ENCODE measurements at regions not wholly inside any gene's neighbourhood (a gene's known extent, or its start where the extent isn't known, plus 50 kb on each side); places are given as distances from the start of the nearest gene placed in this dataset.
"Not testable (repeated sequence)": the region's sequence is repeated elsewhere in the genome, so short reads cannot be mapped to it uniquely, and the experiment has no call there.

DNA sequence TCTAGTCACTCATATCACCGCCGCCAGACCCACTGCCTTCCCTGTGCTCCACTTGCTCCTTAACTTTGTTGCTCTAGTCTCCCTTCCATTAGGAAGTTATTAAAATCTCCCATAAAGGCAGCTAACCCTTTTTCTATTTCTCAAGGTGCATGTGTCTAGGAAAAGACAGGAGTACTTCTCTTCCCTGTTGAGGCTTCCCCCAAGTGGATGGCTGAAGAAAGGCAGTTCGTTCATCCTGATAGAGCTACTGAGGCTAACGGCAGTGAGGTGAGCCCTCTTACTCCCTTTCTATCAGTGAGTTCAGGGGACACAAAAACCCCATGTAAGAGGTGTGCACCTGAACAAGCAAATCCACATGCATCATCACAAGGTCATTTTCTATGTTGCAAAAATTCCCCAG, 397.8 kb downstream of the IGSF11 start:
- peaks cover 9% of the 10 kb centered on the region for H3K27me3 ChIP-seq
- H3K9me3 ChIP-seq = no peaks in the 10 kb centered on the region
- no peak overlapping the region for H3K4me3 ChIP-seq
- H3K36me3 ChIP-seq = no peaks in the 10 kb centered on the region
- H3K27ac ChIP-seq = no peak overlapping the region
- TF ChIP-seq, protein P1, sequence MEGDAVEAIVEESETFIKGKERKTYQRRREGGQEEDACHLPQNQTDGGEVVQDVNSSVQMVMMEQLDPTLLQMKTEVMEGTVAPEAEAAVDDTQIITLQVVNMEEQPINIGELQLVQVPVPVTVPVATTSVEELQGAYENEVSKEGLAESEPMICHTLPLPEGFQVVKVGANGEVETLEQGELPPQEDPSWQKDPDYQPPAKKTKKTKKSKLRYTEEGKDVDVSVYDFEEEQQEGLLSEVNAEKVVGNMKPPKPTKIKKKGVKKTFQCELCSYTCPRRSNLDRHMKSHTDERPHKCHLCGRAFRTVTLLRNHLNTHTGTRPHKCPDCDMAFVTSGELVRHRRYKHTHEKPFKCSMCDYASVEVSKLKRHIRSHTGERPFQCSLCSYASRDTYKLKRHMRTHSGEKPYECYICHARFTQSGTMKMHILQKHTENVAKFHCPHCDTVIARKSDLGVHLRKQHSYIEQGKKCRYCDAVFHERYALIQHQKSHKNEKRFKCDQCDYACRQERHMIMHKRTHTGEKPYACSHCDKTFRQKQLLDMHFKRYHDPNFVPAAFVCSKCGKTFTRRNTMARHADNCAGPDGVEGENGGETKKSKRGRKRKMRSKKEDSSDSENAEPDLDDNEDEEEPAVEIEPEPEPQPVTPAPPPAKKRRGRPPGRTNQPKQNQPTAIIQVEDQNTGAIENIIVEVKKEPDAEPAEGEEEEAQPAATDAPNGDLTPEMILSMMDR (IDR thresholded peaks at IDR 0.05) = no peak
- TF ChIP-seq POLR2AphosphoS5 (IDR thresholded peaks at IDR 0.05) (no peak), POLR2A (IDR thresholded peaks at IDR 0.05) (no peak), EP300 (IDR thresholded peaks at IDR 0.05) (no peak)
- ATAC-seq = no peak
- no peaks in the 10 kb centered on the region for H3K4me1 ChIP-seq
- WGBS, 2 donors (ENCODE audit: low coverage in 1 of 2) = 66 to 81% methylated on average over 4 of the region's 4 CpGs

DNA sequence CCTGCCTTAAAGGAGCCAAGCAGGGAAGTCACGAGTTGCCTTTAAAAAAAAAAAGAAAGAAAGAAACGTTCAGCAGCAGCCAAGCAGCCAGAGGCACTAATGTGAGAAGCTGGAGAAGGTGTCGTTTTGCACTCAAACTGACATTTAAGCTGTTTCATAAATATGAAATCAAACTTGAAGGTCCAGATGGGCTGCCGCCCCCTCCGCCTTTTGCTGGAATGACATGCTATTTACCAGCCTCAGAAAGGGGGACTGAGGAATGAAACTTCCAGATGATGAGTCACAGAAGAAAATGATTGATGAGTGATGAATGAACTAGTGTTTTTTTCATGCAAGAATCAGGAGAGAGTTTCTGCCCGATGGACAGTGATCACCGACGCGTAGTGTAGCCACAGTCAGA, 396.8 kb downstream of the IGSF11 start:
- 25 to 28% methylated on average over 9 of the region's 9 CpGs for WGBS, 2 donors (ENCODE audit: low coverage in 1 of 2)
- Histone ChIP-seq H3K27ac (no peak overlapping the region), H3K4me1 (no peaks in the 10 kb centered on the region), H3K9me3 (no peaks in the 10 kb centered on the region), H3K4me3 (no peak overlapping the region), H3K27me3 (peaks cover 9% of the 10 kb centered on the region), H3K36me3 (no peaks in the 10 kb centered on the region)
- no peak for TF ChIP-seq POLR2A (IDR thresholded peaks at IDR 0.05)
- TF ChIP-seq POLR2AphosphoS5 (IDR thresholded peaks at IDR 0.05) = no peak
- TF ChIP-seq, protein P1 (IDR thresholded peaks at IDR 0.05) = no peak
- no peak for TF ChIP-seq EP300 (IDR thresholded peaks at IDR 0.05)
- ATAC-seq = no peak

DNA sequence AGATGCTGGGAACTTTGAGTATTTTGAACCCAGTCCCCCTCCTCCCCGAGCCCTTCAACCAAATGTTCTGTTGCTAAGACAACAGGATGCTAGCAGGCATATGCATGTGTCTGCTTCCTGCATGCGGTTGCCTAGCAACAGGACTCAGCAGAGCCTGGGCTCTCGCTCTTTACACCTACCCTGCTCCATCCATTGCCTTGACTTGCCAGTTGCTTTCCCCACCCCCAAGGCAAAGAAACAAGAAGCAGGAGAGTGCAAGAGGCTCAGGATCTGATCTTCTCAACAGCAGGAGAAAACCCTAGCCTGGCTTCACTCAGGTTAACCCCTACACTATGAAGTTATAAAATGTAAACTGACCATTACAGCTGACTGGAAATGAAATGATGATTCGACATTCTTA, 393.0 kb downstream of the IGSF11 start:
- no peaks in the 10 kb centered on the region for H3K4me1 ChIP-seq
- TF ChIP-seq, protein P1 (IDR thresholded peaks at IDR 0.05) = no peak
- no peak for TF ChIP-seq POLR2A (IDR thresholded peaks at IDR 0.05)
- TF ChIP-seq EP300 (IDR thresholded peaks at IDR 0.05) = no peak
- no peak for TF ChIP-seq POLR2AphosphoS5 (IDR thresholded peaks at IDR 0.05)
- no peak overlapping the region for H3K27ac ChIP-seq
- no peak overlapping the region for H3K4me3 ChIP-seq
- ATAC-seq = no peak
- H3K9me3 ChIP-seq = no peaks in the 10 kb centered on the region
- no peaks in the 10 kb centered on the region for H3K36me3 ChIP-seq
- peaks cover 9% of the 10 kb centered on the region for H3K27me3 ChIP-seq
- 45 to 55% methylated on average over 2 to 3 of the region's 4 CpGs for WGBS, 2 donors (ENCODE audit: low coverage in 1 of 2)

DNA sequence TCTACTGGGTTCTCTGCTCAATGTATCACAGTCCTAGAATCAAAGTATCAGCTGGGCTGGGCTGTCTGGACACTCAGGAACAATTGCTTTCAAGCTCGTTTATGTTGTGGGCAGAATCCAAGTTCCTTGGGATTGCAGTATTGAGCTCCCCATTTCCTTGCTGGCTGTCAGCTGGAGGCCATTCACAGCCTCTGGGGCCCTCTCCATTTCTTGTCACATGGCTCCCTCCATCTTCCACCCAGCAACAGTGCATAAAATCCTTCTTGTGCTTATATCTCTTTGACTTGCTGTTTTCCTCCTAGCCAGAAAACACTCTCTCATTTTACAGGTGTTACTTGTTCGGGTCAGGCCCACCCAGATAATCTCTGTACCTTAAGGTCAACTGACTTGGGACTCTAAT, 363.5 kb downstream of the IGSF11 start:
- WGBS, 2 donors (ENCODE audit: low coverage in 1 of 2) = 50 to 83% methylated on average over 1 to 2 of the region's 2 CpGs
- Histone ChIP-seq H3K27ac (no peak overlapping the region), H3K4me1 (no peaks in the 10 kb centered on the region), H3K36me3 (no peaks in the 10 kb centered on the region), H3K27me3 (no peaks in the 10 kb centered on the region), H3K9me3 (no peaks in the 10 kb centered on the region), H3K4me3 (no peak overlapping the region)
- no peak for ATAC-seq
- TF ChIP-seq, protein P1 (IDR thresholded peaks at IDR 0.05) = no peak
- TF ChIP-seq POLR2A (IDR thresholded peaks at IDR 0.05) (no peak), EP300 (IDR thresholded peaks at IDR 0.05) (no peak), POLR2AphosphoS5 (IDR thresholded peaks at IDR 0.05) (no peak)

DNA sequence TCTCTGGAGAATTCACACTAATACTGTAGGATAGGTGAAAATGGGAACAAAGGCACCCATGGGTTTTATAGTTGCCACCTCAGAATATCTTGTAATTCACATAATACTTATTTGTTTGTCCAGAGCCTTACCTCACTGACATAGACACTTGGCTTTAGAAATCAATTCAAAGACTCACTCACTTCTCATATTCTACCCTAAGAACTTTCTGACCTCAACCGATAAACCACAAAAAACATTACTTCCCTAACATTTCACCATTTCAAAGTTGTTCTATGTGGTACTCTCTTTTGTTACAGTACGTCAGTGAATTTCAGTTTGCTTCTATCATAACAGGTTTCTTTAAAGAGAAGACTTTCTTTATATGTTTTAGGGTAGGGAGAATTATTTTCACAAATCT, 359.3 kb downstream of the IGSF11 start:
- ATAC-seq = no peak
- Histone ChIP-seq H3K4me1 (no peaks in the 10 kb centered on the region), H3K27me3 (no peaks in the 10 kb centered on the region), H3K9me3 (no peaks in the 10 kb centered on the region), H3K4me3 (no peak overlapping the region), H3K36me3 (no peaks in the 10 kb centered on the region), H3K27ac (no peak overlapping the region)
- 89 to 93% methylated on average over 2 of the region's 2 CpGs for WGBS, 2 donors (ENCODE audit: low coverage in 1 of 2)
- TF ChIP-seq POLR2AphosphoS5 (IDR thresholded peaks at IDR 0.05) (no peak), EP300 (IDR thresholded peaks at IDR 0.05) (no peak), POLR2A (IDR thresholded peaks at IDR 0.05) (no peak)
- TF ChIP-seq, protein P1 (IDR thresholded peaks at IDR 0.05) = no peak

DNA sequence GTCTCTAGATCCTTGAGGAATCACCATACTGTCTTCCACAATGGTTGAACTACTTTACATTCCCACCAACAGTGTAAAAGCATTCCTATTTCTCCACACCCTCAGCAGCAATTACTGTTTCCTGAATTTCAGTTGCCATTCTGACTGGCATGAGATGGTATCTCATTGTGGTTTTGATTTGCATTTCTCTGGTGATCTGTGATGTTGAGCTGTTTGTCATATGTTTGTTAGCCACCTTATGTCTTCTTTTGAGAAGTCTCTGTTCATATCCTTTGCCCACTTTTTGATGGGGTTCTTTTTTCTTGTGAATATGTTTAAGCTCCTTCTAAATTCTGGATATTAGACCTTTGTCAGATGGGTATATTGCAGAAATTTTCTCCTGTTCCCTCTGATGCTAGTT, 356.0 kb downstream of the IGSF11 start:
- not testable (repeated sequence) for H3K9me3 ChIP-seq, ATAC-seq

More for the DNA sequence above, 356.0 kb downstream of the IGSF11 start:
- H3K4me1 ChIP-seq, H3K27me3 ChIP-seq, H3K4me3 ChIP-seq, H3K27ac ChIP-seq, H3K36me3 ChIP-seq: not testable (repeated sequence)
